Activated CD4-positive, alpha-beta T cell treated with anti-CD3 and anti-CD28 coated beads for 48 hours (primary cell): ENCODE measurements at regions not wholly inside any gene's neighbourhood (a gene's known extent, or its start where the extent isn't known, plus 50 kb on each side); places are given as distances from the start of the nearest gene placed in this dataset.
"Not testable (repeated sequence)": the region's sequence is repeated elsewhere in the genome, so short reads cannot be mapped to it uniquely, and the experiment has no call there.

ENCODE experiments used
- DNase-seq: peaks from one replicate; pipeline ENCODE4 v3.0.0-alpha.2; 2020

DNA sequence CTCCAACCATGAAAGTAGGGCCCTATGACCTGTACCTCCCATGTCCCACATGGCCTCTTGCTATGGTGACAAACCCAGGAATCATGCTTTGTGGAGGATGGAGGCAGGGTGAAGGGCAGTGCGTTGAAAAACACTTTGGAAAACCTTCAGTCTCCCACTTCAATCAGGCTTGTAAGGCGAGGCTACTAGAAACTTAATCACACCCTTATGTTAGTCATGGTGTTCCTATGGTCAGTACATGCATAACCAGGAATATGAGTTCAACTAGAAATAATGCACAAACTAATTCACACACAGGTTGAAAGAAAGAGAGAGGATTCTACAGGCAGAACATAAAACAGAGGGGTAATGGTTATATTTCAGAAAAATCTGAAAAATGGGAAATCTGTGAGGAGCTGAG, 601.1 kb downstream of the KCTD16 start:
- DNase-seq = no peak

GRCh38 chr5:144742361-144742760, 571.7 kb downstream of the KCTD16 start:
- DNase-seq = no peak

- no peak for DNase-seq
These were observed 561.1 kb downstream of the KCTD16 start for GRCh38 chr5:144731786-144732185.

- no peak for DNase-seq
These were observed 541.4 kb downstream of the KCTD16 start for GRCh38 chr5:144712090-144712489.

DNA sequence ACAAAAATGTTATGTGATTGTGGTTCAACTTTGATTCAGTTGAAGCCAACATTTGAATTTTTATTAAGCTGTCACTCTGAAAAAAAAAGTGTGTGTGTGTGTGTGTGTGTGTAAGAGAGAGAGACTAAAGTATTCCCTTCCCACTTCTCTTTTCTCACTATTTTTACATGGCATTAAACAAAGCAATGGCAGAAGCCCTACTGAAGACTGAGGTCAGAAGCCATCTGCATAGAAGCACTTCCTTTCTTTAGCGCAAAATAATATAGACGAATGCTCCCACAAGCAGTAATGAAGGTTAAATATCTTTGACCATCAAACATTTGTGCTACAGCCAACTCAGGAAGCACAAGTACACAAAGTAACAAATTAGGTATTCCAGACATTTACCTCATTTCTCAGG, 540.5 kb downstream of the KCTD16 start:
- no peak for DNase-seq

GRCh38 chr5:144710637-144711036, 540.0 kb downstream of the KCTD16 start:
- DNase-seq = no peak

- no peak for DNase-seq
These were observed 533.1 kb downstream of the KCTD16 start for GRCh38 chr5:144703776-144704175.

DNA sequence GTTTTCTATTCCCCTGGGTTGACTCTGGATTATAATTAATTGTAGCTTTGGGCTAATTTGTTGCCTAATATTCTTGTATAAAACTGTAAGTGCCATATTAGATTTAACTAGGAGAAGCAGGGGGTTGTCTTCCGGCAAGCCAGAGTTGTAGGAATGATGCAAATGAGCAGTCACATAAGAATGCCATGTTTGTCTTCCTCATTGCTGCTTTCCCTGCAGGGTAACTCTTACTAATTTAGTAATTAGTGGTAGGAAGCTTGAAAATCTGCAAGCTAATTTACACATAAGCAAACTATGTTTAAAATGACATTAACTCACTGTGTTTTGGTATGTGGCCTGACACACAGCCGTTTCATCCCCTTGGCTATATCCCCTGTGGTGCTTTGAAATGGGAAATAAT, 527.8 kb downstream of the KCTD16 start:
- DNase-seq = no peak

DNA sequence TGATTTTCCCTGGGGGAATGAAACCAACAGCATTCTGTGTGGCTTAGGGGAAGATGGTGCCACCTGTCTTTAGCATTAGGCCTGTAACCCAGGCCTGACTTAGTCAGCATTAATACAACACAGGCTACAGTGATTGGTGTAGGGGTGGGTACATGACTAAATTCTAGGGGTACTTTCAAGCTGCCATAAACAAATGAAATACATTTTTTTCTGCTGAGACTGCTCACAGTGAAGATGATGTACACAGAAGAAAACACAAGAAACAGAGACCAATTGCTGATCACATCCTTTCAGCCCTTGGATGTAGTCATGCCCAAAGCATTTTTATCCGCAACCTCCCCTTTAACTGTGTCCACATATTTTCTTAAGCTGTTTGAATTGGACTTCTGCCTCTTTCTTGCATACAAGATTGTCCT, 527.2 kb downstream of the KCTD16 start:
- no peak for DNase-seq

GRCh38 chr5:144691936-144692335, 521.3 kb downstream of the KCTD16 start:
- no peak for DNase-seq

- DNase-seq = no peak
These were observed 514.2 kb downstream of the KCTD16 start for GRCh38 chr5:144684899-144685298.

GRCh38 chr5:144680711-144681110, 510.0 kb downstream of the KCTD16 start:
- DNase-seq = no peak

DNA sequence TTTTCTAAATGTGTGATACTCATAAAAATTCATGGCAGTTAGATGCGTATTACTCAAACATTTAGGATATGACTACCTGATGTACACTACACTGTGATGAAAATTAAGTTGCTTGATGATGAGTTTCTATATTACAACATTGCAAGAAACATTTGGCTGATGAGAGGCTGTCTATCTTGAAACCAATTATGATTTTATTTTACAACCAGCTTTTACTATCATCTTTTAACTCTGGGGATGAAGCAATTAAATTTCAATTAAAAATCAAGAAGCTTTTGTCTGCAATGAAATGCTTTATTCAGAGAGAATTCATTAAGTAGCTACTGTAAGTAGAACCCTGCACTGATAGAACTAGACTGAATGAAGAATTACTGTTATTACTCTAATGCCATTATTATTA, 500.4 kb downstream of the KCTD16 start:
- DNase-seq = no peak

DNA sequence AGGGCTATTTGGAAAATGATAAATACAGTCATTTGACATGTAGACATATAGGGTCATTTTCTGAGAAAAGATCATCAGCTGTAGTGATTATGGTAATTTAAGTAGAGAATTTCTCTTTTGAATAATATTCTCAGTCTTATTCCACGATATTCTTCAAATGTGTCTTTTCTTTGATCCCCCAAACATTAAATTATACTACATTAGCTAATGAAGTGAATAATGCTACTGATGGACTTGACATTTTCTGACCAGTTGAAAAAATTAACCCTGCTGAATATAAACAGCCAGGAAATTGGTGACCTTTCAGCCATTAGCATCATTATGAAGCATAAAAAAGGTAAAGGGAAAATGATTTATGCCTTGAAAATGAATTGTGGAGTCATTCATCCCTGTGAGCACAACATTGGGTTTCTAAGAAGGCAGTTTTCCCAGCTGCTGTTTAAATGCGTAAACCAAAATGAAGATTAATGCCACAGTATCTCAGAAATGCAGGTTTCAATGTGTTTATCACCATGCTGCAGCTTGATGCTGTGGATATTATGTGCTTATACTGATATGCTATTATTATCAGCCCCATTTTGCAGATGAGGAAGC, 489.1 kb downstream of the KCTD16 start:
- DNase-seq = no peak

DNA sequence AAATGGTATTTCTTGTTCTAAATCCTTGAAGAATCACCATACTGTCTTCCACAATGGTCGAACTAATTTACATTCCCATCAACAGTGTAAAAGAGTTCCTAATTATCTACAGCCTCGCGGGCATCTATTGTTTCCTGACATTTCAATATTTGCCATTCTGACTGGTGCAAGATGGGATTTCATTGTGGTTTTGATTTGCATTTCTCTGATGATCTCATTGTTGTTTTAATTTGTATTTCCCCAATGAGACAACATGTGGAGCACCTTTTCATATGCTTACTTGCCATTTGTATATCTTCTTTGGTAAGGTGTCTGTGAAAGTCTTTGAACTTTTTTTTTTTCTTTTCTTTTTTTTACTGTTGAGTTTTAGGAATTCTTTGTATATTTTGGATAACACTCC, 473.6 kb downstream of the KCTD16 start:
- DNase-seq = no peak

- DNase-seq = no peak
These were observed 468.1 kb downstream of the KCTD16 start for GRCh38 chr5:144638787-144639186.

- no peak for DNase-seq
These were observed 463.5 kb downstream of the KCTD16 start for GRCh38 chr5:144634138-144634537.

GRCh38 chr5:144598451-144599068, 427.9 kb downstream of the KCTD16 start:
- no peak for DNase-seq

DNA sequence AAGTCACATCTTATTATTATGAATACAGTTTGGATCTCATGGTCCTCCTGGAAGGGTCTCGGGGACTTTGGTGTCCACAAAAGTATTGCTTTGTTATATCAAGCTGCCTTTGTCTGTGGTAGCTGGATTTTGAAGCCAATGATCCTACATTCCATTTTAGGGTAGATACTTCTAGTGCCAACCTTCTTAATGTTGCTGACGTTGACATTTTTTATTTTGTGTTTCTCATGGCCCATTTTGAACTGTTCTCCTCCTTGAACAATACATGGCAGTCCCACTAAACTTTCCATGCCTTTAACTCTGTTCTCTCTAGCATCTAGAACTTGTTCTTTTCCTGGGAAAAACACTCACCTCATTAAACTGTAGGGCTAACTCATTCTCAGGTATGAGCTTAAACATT, 425.8 kb downstream of the KCTD16 start:
- no peak for DNase-seq

DNA sequence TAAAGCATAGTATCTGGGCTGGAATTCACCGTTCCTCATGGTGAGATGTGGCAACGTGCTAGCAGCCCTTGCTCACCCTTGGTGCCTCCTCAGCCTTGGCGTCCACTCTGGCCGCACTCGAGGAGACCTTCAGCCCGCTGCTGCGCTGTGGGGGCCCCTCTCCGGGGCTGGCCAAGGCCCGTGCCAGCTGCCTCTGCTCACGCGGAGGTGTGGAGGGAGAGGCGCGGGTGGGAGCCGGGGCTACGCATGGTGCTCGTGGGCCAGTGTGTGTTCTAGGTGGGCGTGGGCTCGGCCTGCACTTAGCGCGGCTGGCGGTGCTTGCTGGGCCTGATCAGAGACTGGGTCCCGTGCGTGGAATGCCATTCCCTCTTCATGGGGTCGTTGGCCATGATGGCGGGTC, 424.2 kb downstream of the KCTD16 start:
- DNase-seq = no peak

DNA sequence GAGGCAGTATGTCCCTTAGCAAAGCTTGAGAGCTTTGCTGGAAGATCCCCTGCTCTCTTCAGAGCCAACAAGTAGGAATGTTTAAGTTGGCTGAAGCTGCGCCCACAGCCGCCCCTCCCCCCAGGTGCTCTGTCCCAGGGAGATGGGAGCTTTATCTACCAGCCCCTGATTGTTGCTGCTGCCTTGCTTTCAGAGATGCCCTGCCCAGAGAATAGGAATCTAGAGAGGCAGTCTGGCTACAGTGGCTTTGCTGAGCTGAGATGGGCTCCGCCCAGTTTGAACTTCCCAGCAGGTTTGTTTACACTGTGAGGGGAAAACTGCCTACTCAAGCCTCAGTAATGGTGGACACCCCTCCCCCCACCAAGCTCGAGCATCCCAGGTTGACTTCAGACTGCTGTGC, 423.6 kb downstream of the KCTD16 start:
- not testable (repeated sequence) for DNase-seq

DNA sequence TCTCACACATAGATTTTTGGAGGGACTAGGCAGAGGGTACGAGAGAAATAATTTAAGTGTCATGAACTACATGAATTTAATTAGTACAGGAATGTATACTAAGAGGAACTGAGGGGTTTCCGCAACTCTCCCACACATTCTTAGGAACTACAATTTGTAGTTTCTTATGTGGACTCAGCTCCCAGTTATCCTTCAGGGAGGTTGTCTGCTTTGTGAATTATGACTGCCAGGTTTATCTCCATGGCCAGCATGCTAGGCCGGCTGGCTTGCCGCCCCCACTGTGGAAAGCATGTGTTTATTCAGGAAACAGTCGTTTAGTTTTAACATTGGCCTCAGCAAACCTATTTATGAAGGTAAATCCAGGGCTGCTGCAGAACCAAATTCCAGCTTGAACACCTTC, 415.0 kb downstream of the KCTD16 start:
- no peak for DNase-seq

DNA sequence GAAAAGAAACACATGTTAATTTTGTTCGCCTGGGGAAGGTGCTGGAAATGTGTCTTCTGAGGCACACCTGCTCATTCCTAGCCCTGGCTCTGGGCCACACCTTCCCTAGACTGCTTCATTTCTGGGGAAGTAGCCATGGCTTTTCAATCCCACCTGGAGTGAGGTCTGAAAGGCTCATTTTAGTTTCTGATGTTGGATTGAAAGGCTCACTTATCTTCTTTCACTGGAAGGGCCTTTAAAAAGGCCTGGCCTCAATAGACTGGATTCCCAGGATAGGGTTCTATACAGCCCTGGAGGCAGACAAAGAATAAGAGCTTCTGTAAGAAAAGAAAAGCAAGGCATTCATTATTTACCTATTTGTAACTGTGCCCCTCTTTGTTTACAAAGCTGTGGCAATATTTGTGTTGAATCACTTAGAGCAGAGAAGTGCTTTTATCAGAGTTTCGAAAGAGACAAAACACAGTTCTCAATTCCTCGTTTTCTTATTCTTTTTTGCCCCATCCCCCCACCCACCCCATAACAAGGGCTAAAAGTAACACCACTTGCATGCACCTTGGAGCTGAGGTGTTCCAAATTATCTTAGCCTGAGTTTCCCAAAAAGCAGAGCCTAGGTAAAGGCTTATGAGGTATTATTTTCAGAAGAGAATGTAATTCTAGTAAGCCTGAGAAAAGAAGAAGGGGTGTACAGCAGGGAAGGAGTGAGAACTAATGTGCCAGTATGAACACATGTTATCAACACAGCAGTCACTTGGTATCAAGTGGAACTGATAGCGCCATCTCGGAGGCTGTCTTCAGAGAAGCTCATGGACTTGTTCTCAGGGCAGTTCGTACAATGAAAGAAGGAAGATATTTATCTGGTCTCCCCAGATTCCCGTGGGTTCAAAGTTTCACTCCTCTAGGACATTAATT, 413.1 kb downstream of the KCTD16 start:
- no peak for DNase-seq

DNA sequence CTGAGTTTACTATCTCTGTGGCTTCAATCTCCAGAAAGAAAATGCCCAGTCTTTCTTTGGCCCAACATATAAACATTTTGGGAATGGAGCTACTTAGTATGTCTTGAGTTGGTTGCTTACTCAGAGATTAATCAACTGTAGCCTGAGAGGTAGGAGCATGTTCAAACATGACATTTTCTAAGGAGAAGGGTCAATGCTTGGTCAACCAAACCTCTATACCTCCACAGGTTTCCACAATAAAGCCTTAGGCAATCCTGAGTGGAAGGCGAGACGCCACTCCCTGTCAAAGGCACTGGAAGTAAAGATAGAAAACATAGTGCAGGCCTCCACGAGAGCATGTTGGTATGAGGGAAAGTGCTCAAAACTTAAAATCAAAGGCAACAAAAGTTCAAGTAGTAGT, 411.4 kb downstream of the KCTD16 start:
- no peak for DNase-seq
